Hepatocyte (in vitro differentiated cells): ENCODE measurements at regions not wholly inside any gene's neighbourhood (a gene's known extent, or its start where the extent isn't known, plus 50 kb on each side); places are given as distances from the start of the nearest gene placed in this dataset.

Experiments
- CTCF ChIP-seq: fragments of 200-600 bp; sonication (generic); IDR thresholded peaks from 2 replicates; pipeline ENCODE4 v1.5.1; 2016; ENCODE audit warnings: antibody characterized with exemption, mild to moderate bottlenecking; ENCODE audit not compliant: poor library complexity
- EZH2phosphoT487 ChIP-seq: fragments of 200-600 bp; sonication (generic); IDR thresholded peaks from one replicate; pipeline ENCODE4 v1.6.1; 2018; ENCODE audit warnings: antibody characterized with exemption, mild to moderate bottlenecking, low read depth, moderate library complexity; ENCODE audit not compliant: unreplicated experiment, severe bottlenecking

GRCh38 chr2:156189584-156189983, 142.9 kb downstream of the NR4A2 start:
- TF ChIP-seq EZH2phosphoT487 (no peak), CTCF (no peak)
